Renal pelvis (tissue), 1 donor: ENCODE measurements at regions not wholly inside any gene's neighbourhood (a gene's known extent, or its start where the extent isn't known, plus 50 kb on each side); places are given as distances from the start of the nearest gene placed in this dataset.

Experiments used
- DNase-seq: peaks from one replicate; pipeline ENCODE4 v3.0.0-alpha.2; 2013

- no peak for DNase-seq
Measured at GRCh38 chr12:127667131-127667685, 599.8 kb upstream of the TMEM132C start.

DNA sequence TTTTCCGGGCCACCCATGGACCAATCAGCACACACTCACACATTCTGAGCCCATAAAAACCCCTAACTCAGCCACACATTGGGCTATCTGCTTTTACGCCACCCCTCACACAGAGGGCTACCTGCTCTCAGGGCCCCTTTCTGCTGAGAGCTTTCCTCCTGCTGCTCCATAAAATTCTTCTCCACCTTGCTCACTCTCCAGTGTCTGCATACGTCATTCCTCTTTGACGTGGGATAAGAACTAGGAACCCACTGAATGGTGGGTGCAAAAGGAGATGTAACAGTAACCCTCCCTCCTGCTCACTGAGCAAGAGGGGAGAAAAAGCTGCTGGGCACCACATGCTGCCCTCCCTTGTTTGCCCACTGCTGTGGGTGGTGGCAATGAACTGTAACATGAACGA is 596.7 kb upstream of the TMEM132C start:
- no peak for DNase-seq

DNA sequence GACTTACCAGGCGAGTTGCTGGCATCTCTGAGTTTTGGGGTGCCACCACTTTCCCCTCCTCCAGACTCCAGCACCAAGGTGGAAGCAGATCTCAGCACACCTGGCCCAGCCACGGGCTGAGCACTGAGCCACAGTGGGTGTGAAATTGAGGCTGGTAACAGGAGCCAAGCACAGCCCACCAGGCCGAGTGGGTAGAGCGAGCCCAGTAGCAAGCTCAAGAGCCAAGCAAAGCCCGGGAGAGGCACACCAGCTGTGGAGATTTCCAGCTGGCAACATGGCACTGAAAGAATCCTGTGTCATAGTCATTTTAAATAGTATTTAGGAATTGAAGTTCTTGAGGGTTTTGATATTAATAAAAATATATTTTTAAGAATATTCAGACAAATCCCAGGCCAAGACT is 596.2 kb upstream of the TMEM132C start:
- no peak for DNase-seq

- DNase-seq, result no peak
Measured at GRCh38 chr12:127675936-127676335, 591.0 kb upstream of the TMEM132C start.

DNA sequence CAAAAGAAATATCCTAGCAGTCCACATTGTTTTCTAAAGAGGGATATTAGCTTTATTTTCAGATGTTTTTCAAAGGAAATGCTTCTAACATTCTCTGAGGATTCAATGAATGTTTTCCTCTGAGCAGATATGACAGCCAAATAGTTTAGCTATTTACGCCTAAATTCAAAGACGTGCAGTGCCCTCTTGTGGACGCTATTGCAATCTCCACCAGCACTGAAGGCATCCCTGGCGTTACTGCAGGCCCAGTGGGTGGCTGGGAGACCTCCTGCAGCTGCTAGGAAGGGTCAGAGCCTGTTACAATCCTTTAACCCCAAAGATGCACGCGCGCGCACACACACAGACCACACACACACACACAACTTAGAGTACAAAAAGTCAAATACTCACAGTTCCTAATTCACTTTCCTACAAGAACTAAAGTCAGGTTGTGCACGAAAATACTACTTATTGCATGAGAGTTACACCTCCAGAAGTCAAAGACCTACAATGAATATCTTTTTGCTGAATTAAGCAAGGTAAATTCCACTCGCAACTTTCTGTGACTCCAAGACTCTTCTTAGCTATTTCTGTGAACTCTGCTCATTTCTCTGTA is 589.3 kb upstream of the TMEM132C start:
- peak; percentile 76 for DNase-seq

DNA sequence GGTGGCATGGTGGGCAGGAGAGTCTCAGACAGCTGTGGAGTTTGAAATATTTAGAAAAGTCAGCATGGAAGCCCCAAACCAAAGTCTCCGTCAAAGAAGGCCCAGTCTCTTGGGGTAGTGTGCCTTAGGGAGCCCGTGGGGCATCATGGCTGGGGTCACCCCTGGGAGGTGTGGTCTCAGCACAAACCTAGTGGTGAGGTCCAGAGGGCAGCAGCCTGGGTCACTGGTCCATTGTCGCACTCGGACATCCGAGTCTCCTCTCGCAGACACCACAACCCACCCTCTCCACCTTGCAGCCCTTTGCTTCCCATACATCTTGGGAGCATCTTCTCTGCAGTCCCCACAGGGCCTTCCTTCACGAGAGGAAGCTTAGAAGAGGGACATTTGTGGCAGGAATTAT is 588.0 kb upstream of the TMEM132C start:
- no peak for DNase-seq

- no peak for DNase-seq
Measured at GRCh38 chr12:127680516-127680915, 586.5 kb upstream of the TMEM132C start.

DNA sequence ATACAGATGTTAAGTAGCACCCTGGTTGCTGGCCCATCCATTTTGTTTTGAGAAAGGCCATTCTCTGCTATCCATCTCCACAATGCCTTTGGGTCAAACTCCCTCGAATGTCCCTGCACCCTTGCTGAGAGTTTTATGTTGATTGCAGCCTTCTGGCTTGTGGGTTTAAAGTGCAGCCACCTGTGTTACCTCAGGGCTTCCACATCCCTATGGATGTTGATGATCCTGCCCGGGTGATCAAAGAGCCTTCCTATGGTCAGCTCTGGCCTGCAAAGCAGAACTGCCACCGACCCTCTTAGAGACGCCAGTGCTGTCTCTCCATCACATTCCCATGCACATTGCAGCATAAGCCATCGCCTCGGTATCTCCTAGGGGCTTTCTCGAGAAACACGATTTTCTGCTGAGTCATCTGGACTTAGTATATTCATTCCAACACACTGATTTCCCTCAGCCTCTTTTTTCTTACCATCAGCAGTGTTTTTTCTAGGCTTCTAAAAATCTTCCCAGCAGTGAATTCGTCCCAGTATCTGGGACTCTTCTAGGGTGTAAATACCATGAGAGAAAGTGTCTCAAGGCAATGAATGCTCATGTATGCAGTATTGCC is 585.7 kb upstream of the TMEM132C start:
- DNase-seq, result no peak

DNA sequence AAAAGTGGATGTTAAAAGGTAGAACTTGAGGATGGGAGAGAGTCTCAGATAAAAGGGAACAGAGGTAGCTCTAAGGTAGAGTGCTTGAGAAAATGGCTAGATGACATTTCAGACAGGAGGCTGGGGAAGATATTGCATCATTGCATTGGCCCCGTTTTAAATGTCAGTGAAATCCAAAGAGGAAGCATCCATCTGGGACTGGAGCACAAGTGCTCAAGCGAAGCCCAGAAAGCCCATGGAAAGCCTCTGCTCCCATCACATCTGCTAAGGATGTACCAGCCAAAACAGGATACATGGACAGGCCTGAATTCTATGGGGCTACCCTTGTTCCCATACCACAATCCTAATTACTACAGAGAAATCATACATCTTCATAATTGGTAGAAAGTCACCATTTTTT is 581.5 kb upstream of the TMEM132C start:
- DNase-seq, result no peak

DNA sequence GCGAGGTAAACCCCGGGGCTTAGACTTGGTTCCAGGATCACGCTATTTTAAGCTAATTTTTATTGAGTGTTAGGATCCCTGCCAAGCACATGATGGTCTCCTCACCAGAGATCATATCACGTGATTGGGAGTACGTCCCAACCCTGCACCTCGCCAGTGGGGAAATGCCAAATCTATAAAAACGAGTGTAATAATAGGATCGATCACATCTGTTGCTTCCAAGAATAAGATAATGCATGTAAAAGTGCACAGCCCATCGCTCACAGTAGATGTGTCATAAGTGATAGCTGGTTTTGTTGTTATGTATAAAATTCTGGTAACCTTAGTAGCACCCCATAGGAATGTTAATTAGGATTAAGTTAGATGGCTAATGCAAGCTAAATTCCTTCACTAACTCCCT is 581.0 kb upstream of the TMEM132C start:
- DNase-seq, result no peak

DNA sequence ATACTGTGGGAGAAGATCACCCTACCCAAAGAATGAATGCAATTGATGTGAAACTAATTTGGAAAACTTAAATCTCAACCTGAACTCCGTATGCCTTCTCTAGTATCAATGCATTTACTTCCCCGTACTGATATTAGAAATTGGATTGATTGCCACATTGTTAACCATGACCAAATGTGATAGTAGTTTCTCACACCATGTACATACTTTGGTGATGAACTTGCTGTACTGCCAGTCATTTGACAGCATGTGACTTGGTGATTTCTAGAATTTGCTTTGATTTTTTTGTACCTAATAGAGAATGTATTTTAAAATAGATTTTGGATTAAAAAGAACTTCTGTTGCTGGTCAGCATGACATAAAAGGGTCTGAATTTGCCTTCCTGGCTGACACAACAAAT is 579.8 kb upstream of the TMEM132C start:
- no peak for DNase-seq

GRCh38 chr12:127688906-127689428 is 578.0 kb upstream of the TMEM132C start:
- no peak for DNase-seq

DNA sequence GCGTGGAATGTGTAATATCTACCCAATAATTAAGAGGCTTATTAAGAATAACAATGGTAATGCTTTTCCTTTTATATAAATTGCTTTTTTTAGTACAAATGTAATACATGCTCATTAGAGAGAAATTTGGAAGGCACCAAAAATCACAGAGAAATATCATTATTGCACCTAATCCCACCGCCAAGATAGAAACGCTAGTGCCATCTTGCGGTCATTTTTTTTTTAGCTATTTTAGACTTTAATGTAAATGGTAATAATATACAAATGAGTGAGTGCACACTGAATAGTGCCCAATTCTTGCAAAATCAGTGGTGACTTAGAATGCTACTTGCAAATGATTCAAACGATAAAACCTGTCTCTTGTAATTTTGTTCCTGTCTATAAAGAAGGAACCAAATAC is 576.8 kb upstream of the TMEM132C start:
- DNase-seq, result no peak

GRCh38 chr12:127696963-127697362 is 570.0 kb upstream of the TMEM132C start:
- DNase-seq, result no peak

DNA sequence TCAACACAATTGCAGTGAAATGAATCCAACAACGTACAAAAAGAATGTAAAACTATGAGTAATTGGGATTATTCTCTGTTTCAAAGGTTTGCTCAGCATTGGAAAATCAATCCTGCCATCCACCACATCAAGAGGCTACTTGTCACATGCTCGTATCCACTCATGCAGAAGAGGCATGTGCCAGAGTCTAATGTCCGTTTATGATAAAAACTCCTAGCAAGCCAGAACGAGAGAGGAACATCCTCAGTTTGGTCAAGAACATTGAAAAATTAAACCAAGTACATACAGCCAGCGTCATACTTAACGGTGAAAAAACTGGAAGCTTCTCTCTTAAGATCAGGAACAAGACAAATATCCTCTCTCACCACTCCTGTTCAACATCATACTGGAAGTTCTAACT is 563.9 kb upstream of the TMEM132C start:
- no peak for DNase-seq

GRCh38 chr12:127711108-127711507 is 555.9 kb upstream of the TMEM132C start:
- no peak for DNase-seq

DNA sequence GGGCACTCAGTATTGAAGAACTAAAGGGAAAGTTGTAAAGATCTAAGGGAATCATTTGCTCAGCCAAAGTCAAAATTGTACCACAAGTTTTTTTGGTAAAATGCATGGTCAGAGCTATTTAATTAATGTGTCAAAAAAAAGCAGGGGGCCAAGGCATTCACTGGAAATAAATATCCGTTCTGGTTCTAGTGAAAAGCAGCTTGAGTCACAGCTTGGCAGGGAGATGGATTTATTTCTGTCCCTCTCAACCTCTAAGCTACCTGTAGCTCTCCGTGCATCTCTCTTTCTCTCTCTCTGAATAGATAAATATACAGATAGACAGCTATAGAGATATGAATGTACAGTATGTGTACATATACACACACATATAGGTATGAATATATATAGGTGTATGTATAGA is 554.4 kb upstream of the TMEM132C start:
- DNase-seq, result no peak

DNA sequence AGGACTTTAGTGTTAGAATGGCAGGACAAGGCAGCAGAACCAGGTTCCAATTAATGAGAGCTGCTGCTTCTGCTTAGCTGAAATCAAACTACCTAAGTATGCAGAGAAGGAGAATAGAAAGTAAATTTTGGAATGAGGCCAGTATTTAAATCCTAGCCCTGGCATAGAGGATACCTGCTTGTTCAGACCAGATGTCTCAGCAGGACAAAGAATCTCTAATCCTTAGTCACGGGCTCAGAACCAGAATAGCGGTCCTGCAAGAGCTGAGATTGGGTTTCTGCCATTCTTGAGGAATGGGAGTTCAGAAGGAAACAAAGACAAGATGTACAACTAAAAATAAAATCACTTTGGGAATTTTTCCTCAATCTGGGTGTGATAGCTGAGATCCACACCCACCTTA is 550.8 kb upstream of the TMEM132C start:
- DNase-seq, result no peak

DNA sequence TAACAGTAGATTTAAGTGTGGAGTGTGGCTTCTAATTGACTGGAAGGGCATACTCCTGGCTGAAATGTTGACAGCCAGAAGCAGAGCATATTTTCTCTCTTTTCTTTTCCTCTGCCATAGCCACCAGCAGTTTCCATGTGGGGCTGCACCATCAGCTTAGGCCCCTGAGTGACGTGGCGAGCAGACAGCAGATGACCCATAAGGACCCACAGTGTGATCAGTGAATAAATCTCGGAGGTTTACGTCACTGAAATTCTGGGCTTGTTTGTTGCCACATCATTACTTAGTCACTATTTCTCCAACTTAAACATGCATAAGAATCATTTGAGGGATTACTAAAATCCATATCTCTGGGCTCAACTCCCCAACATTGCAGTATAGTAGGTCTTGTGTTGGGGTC is 549.7 kb upstream of the TMEM132C start:
- no peak for DNase-seq

DNA sequence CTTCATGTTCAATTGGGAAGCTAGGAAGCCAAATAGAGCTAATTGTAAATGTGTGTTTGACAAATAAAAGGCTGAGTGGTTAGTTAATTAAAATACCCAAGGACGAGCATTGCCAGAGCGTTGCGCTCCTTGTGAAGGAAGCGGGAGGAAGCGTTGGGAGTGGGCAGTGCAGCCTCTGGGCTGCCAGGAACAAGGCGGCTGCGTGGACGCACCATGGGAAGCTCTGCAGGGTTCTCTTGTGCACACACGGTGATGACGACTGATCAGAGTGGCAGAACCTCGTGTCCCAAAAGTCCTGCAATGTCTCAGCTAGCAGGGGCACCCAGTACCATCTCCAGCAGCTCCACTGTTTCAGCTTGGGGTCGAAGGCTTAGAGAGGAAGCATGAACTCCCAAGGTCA is 546.6 kb upstream of the TMEM132C start:
- no peak for DNase-seq

- no peak for DNase-seq
Measured at GRCh38 chr12:127722611-127723010, 544.4 kb upstream of the TMEM132C start.

- DNase-seq, result no peak
Measured at GRCh38 chr12:127723251-127723650, 543.7 kb upstream of the TMEM132C start.

DNA sequence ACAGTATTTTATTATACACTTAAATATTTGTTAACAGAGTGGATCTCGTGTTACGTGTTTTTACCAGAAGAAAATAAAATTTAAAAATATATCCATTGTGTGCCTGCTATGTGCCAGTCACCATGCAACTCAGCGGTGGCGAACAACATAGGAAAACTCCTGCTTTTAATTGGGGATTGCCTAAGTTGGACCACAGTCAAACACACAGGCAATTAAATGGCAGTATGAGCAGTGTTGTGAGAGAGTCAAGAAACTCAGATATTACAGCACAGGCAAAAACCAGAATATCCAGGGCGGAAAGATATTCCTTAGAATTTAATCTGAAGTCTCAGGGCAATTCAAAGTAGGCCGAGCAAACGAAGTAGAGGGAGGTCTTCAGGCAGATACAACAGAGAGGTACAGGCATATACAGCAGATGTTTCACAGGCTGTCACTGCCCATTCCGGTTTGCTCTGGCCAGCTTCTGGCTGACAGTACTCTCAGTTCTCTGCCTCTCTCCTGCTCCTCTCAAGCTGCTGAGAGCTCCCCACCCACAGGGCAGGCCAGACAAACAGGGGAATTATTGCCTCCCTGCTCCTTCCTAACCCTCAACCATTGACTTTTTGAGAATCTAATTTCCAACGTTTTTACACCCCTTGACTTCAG is 540.2 kb upstream of the TMEM132C start:
- DNase-seq, result no peak
